DND-41 (cell line): ENCODE measurements at regions not wholly inside any gene's neighbourhood (a gene's known extent, or its start where the extent isn't known, plus 50 kb on each side); places are given as distances from the start of the nearest gene placed in this dataset.
"Not testable (repeated sequence)": the region's sequence is repeated elsewhere in the genome, so short reads cannot be mapped to it uniquely, and the experiment has no call there.

Experiments used
- CTCF ChIP-seq: IDR thresholded peaks from 2 replicates; pipeline ENCODE4 v1.5.1; 2012; ENCODE audit warnings: borderline replicate concordance, low read length, moderate library complexity, mild to moderate bottlenecking; ENCODE audit not compliant: poor library complexity, severe bottlenecking; ENCODE audit errors: extremely low read depth
- EZH2 ChIP-seq: IDR thresholded peaks from 3 replicates; pipeline ENCODE4 v1.6.1; 2012; ENCODE audit warnings: borderline replicate concordance, low read depth, mild to moderate bottlenecking, moderate library complexity, low read length, inconsistent platforms; ENCODE audit not compliant: severe bottlenecking

GRCh38 chr1:70736518-70736917 is 311.1 kb downstream of the PTGER3 start:
- not testable (repeated sequence) for TF ChIP-seq CTCF, EZH2
